ENCODE measurements at regions not wholly inside any gene's neighbourhood (a gene's known extent, or its start where the extent isn't known, plus 50 kb on each side); places are given as distances from the start of the nearest gene placed in this dataset.

DNA sequence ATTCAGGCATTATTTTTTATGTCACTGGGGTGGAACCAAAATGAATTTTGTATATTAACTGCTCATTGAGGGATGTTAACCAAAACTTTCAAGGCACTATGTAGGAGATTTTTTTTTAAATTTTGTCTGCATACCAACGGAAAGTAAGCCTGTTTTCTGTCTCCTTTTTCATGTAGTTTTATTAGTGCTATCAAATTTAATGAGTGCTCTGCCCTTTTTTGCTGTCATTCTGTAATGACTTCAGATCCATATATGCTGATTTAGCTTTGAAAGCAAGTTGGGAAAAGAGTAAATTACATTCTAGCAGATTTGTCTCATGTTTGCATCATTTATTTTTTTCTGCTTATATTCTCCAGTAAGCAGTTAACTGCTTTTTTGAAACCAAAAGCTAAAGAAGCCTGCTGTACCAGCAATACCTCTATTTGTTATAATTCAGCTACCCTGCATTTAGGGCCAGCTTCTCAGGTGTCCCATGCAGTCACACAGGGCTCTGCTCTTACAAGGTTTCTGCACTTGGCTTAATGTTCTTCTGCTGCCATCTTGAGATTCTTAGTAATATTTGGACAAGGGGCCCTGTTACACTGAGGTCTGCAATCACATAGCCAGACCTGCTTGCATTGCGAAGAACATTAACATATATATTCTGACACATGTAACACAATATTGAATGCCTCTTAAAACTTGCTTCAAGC lies 429.0 kb downstream of the UTRN start:
- Histone ChIP-seq H3K36me3 (ENCODE audit: control insufficient read depth in 2 of 2, insufficient read depth in 2 of 2, low read length in 2 of 2) (no peaks in the 10 kb centered on the region), H3K4me1 (ENCODE audit: control insufficient read depth in 2 of 2, insufficient read depth in 2 of 2, low read length in 2 of 2) (peaks cover 0 to 4% of the 10 kb centered on the region in 2 donors), H3K9ac (ENCODE audit: low read depth in 1 of 2, low read length in 2 of 2) (no peak overlapping the region), H3K27me3 (ENCODE audit: control insufficient read depth in 2 of 2, insufficient read depth in 2 of 2, low read length in 2 of 2) (no peaks in the 10 kb centered on the region), H3K4me3 (ENCODE audit: low read length in 2 of 2) (no peak overlapping the region), H3K9me3 (ENCODE audit: control insufficient read depth in 2 of 2, low read length in 2 of 2) (no peaks in the 10 kb centered on the region), H3K27ac (ENCODE audit: low read depth in 2 of 2, low read length in 2 of 2) (no peak overlapping the region)

DNA sequence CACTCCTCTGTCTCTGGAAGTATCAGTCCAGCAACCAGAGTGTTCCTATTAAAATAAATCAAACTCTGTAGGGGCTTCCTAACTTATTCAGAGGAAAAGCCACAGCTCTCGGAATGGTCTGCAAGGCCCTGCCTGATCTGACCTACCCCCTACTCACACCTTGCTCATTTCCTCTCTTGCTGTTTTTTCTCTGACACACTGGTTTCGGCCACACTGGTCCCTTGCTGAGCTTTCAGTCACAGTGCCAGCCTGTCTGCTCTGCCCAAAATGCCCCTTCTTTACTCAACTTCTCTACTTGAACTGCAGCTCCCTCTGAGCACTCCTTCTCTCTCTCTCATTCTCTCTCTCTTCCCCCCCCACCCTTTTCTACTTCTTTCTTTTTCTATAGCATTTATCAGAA lies 430.2 kb downstream of the UTRN start:
- no peak overlapping the region for H3K9ac ChIP-seq (ENCODE audit: low read depth in 1 of 2, low read length in 2 of 2)
- no peak overlapping the region for H3K27ac ChIP-seq (ENCODE audit: low read depth in 2 of 2, low read length in 2 of 2)
- H3K27me3 ChIP-seq (ENCODE audit: control insufficient read depth in 2 of 2, insufficient read depth in 2 of 2, low read length in 2 of 2): no peaks in the 10 kb centered on the region
- no peaks in the 10 kb centered on the region for H3K36me3 ChIP-seq (ENCODE audit: control insufficient read depth in 2 of 2, insufficient read depth in 2 of 2, low read length in 2 of 2)
- no peaks in the 10 kb centered on the region for H3K9me3 ChIP-seq (ENCODE audit: control insufficient read depth in 2 of 2, low read length in 2 of 2)
- no peak overlapping the region for H3K4me3 ChIP-seq (ENCODE audit: low read length in 2 of 2)
- peaks cover 0 to 4% of the 10 kb centered on the region in 2 donors for H3K4me1 ChIP-seq (ENCODE audit: control insufficient read depth in 2 of 2, insufficient read depth in 2 of 2, low read length in 2 of 2)

DNA sequence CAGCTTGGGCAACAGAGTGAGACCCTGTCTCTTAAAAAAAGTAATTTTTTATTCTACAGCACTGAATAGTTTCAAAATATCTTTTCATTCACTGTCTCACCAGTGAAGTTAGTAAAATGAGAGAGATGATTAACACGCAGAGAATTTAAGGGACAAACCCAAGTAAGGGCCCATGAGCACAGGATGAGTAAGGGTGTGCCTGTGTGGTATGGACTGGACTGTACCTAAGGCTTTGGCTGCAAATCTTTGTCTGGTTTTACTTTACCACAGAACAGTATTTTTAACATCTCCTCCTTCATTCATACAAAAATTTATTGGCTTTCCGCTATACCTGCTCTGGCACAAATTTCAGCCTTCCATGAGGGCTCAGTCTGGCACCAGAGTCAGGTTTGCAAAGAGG lies 433.3 kb downstream of the UTRN start:
- Histone ChIP-seq H3K4me3 (ENCODE audit: low read length in 2 of 2) (no peak overlapping the region), H3K9me3 (ENCODE audit: control insufficient read depth in 2 of 2, low read length in 2 of 2) (no peaks in the 10 kb centered on the region), H3K27me3 (ENCODE audit: control insufficient read depth in 2 of 2, insufficient read depth in 2 of 2, low read length in 2 of 2) (no peaks in the 10 kb centered on the region), H3K27ac (ENCODE audit: low read depth in 2 of 2, low read length in 2 of 2) (no peak overlapping the region), H3K4me1 (ENCODE audit: control insufficient read depth in 2 of 2, insufficient read depth in 2 of 2, low read length in 2 of 2) (peaks cover 0 to 4% of the 10 kb centered on the region in 2 donors), H3K36me3 (ENCODE audit: control insufficient read depth in 2 of 2, insufficient read depth in 2 of 2, low read length in 2 of 2) (no peaks in the 10 kb centered on the region), H3K9ac (ENCODE audit: low read depth in 1 of 2, low read length in 2 of 2) (no peak overlapping the region)

DNA sequence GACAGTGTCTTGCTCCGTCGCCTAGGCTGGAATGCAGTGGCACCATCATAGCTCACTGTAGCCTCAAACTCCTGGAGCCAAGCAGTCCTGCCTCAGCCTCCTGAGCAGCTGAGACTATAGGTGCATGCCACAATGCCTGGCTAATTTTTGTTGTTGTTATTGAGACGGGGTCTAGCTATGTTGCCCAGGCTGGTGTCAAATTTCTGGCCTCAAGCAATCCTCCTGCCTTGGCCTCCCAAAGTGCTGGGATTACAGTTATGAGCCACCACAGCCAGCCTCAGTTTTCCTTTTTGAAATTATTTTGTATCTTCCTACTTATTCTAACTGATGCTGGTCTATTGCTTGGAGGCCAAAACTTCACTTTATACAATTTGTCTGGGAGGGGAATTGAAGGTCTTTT lies 436.1 kb downstream of the UTRN start:
- Histone ChIP-seq H3K27me3 (ENCODE audit: control insufficient read depth in 2 of 2, insufficient read depth in 2 of 2, low read length in 2 of 2) (no peaks in the 10 kb centered on the region), H3K36me3 (ENCODE audit: control insufficient read depth in 2 of 2, insufficient read depth in 2 of 2, low read length in 2 of 2) (no peaks in the 10 kb centered on the region), H3K27ac (ENCODE audit: low read depth in 2 of 2, low read length in 2 of 2) (no peak overlapping the region), H3K4me3 (ENCODE audit: low read length in 2 of 2) (no peak overlapping the region), H3K4me1 (ENCODE audit: control insufficient read depth in 2 of 2, insufficient read depth in 2 of 2, low read length in 2 of 2) (no peaks in the 10 kb centered on the region), H3K9me3 (ENCODE audit: control insufficient read depth in 2 of 2, low read length in 2 of 2) (no peaks in the 10 kb centered on the region), H3K9ac (ENCODE audit: low read depth in 1 of 2, low read length in 2 of 2) (no peak overlapping the region)

DNA sequence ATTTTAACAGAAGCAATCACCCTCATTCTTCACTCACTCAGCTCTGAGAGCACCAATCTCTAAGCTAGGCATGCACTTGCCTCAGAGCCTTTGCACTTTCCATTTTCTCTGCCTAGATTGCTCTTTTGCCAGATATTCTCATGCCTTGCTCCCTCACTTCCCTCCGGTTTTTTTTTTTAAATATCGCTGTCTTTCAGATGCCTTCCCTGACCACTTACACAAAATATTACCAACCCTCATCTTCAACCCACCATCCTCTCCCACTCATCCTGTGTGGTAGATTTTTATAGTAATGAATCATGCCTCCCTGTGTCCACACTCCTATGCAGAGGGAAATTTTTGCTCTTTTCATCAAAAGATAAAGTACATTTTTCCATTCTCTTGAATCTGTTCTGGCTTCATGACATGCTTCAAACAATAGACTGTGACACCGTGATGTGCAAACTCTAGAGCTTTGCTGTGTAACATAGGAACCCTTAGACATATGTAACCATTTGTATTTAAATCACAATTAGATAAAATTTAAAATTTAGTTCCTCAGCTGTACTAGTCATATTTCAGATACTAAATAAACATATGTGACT lies 437.1 kb downstream of the UTRN start:
- H3K4me1 ChIP-seq (ENCODE audit: control insufficient read depth in 2 of 2, insufficient read depth in 2 of 2, low read length in 2 of 2): no peaks in the 10 kb centered on the region
- no peaks in the 10 kb centered on the region for H3K27me3 ChIP-seq (ENCODE audit: control insufficient read depth in 2 of 2, insufficient read depth in 2 of 2, low read length in 2 of 2)
- H3K27ac ChIP-seq (ENCODE audit: low read depth in 2 of 2, low read length in 2 of 2): no peak overlapping the region
- H3K9ac ChIP-seq (ENCODE audit: low read depth in 1 of 2, low read length in 2 of 2): no peak overlapping the region
- H3K36me3 ChIP-seq (ENCODE audit: control insufficient read depth in 2 of 2, insufficient read depth in 2 of 2, low read length in 2 of 2): no peaks in the 10 kb centered on the region
- H3K9me3 ChIP-seq (ENCODE audit: control insufficient read depth in 2 of 2, low read length in 2 of 2): no peaks in the 10 kb centered on the region
- H3K4me3 ChIP-seq (ENCODE audit: low read length in 2 of 2): no peak overlapping the region

DNA sequence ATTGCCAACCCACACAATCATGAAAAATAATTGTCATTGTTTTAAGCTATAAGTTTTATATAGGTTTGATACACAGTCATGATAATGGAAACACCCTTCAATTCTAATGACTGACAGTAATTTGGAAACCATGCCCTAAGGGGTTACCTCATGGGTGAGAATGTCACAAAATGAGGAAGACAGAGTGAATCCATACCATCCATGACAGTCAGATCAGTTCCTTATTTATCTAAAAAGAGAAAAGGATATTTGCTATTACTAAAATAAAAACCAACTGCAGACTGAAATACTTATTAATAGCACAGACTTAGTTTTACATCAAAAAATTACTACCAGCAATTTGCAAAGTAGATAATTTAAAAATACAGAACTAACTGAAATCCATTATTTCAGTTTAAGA lies 437.8 kb downstream of the UTRN start:
- Histone ChIP-seq H3K27me3 (ENCODE audit: control insufficient read depth in 2 of 2, insufficient read depth in 2 of 2, low read length in 2 of 2) (no peaks in the 10 kb centered on the region), H3K4me1 (ENCODE audit: control insufficient read depth in 2 of 2, insufficient read depth in 2 of 2, low read length in 2 of 2) (no peaks in the 10 kb centered on the region), H3K27ac (ENCODE audit: low read depth in 2 of 2, low read length in 2 of 2) (no peak overlapping the region), H3K9me3 (ENCODE audit: control insufficient read depth in 2 of 2, low read length in 2 of 2) (no peaks in the 10 kb centered on the region), H3K9ac (ENCODE audit: low read depth in 1 of 2, low read length in 2 of 2) (no peak overlapping the region), H3K36me3 (ENCODE audit: control insufficient read depth in 2 of 2, insufficient read depth in 2 of 2, low read length in 2 of 2) (no peaks in the 10 kb centered on the region), H3K4me3 (ENCODE audit: low read length in 2 of 2) (no peak overlapping the region)

DNA sequence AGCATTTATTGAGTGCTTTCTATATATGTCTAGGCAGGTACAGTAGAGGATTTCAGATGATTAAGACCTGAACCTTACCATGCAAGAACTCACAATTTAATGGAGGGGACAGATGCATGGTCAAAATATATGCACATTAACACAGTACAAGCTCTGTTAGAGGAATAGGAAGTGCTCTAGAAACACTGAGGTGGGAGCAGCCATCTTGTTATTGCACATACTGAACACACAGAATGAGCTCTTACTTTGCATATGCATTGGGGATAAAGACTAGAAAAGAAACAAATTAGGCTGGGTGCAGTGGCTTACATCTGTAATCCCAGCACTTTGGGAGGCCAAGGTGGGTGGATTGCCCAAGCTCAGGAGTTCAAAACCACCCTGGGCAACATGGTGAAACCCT lies 438.3 kb downstream of the UTRN start:
- H3K36me3 ChIP-seq (ENCODE audit: control insufficient read depth in 2 of 2, insufficient read depth in 2 of 2, low read length in 2 of 2): no peaks in the 10 kb centered on the region

DNA sequence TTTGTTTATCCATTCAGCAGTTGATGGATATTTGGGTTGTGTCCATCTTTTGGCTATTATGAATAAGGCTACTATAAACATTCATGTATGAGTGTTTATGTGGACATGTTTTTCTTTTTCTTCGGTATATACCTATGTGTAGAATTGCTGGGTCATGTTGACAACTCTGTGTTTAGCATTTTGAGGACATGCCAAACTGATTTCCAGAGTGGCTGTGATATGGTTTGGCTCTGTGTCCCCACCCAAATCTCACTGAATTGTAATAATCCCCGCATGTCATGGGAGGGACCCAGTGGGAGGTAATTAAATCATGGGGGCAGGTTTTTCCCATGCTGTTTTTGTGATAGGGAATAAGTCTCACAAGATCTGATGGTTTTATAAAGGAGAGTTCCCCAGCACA lies 439.7 kb downstream of the UTRN start:
- Histone ChIP-seq H3K9ac (ENCODE audit: low read depth in 1 of 2, low read length in 2 of 2) (no peak overlapping the region), H3K27ac (ENCODE audit: low read depth in 2 of 2, low read length in 2 of 2) (no peak overlapping the region), H3K27me3 (ENCODE audit: control insufficient read depth in 2 of 2, insufficient read depth in 2 of 2, low read length in 2 of 2) (no peaks in the 10 kb centered on the region), H3K4me3 (ENCODE audit: low read length in 2 of 2) (no peak overlapping the region), H3K36me3 (ENCODE audit: control insufficient read depth in 2 of 2, insufficient read depth in 2 of 2, low read length in 2 of 2) (no peaks in the 10 kb centered on the region), H3K9me3 (ENCODE audit: control insufficient read depth in 2 of 2, low read length in 2 of 2) (no peaks in the 10 kb centered on the region), H3K4me1 (ENCODE audit: control insufficient read depth in 2 of 2, insufficient read depth in 2 of 2, low read length in 2 of 2) (peaks cover 0 to 6% of the 10 kb centered on the region in 2 donors)

More for the DNA sequence above, 438.3 kb downstream of the UTRN start:
- Histone ChIP-seq H3K9ac (ENCODE audit: low read depth in 1 of 2, low read length in 2 of 2) (no peak overlapping the region), H3K27ac (ENCODE audit: low read depth in 2 of 2, low read length in 2 of 2) (no peak overlapping the region), H3K4me1 (ENCODE audit: control insufficient read depth in 2 of 2, insufficient read depth in 2 of 2, low read length in 2 of 2) (no peaks in the 10 kb centered on the region), H3K9me3 (ENCODE audit: control insufficient read depth in 2 of 2, low read length in 2 of 2) (no peaks in the 10 kb centered on the region), H3K27me3 (ENCODE audit: control insufficient read depth in 2 of 2, insufficient read depth in 2 of 2, low read length in 2 of 2) (no peaks in the 10 kb centered on the region), H3K4me3 (ENCODE audit: low read length in 2 of 2) (no peak overlapping the region)

DNA sequence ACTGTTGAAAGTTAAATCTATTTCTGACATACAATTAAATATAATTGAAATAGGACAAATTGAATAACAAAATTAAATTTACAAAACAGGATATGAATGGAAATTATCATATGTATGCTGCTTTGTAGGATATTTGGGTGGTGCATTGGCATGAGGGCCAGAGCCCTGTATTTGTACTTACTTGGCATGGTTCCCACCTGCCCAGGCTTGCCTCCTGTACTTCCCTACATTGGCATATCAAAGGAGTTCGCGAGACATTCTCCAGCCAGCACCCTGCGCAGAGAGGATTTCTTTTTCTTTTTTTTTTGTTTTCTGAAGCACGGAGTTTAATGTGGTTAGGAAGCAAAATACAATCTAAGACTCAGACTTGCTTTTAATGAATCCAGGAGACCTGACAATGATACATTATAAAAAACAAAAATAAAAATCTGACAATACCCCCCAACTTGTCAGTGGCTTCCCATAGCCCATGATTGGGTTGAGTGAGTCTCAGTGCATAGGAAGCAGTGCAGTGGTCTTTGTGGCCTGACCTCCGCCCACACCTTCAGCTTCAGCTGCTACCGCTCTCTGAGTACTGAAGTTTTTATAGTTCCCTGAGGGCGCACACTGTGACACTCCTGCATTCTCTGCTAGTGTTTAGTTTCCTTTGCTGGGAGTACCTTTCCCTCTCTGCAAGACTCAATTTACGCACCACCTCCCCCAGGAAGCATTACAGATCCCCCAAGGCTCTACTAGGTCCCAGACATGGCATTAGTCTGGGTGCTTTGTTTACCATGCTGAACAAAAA lies 440.8 kb downstream of the UTRN start:
- no peak overlapping the region for H3K4me3 ChIP-seq (ENCODE audit: low read length in 2 of 2)
- no peaks in the 10 kb centered on the region for H3K36me3 ChIP-seq (ENCODE audit: control insufficient read depth in 2 of 2, insufficient read depth in 2 of 2, low read length in 2 of 2)
- H3K9ac ChIP-seq (ENCODE audit: low read depth in 1 of 2, low read length in 2 of 2): no peak overlapping the region
- peaks cover 0 to 6% of the 10 kb centered on the region in 2 donors for H3K4me1 ChIP-seq (ENCODE audit: control insufficient read depth in 2 of 2, insufficient read depth in 2 of 2, low read length in 2 of 2)
- H3K9me3 ChIP-seq (ENCODE audit: control insufficient read depth in 2 of 2, low read length in 2 of 2): no peaks in the 10 kb centered on the region
- no peak overlapping the region for H3K27ac ChIP-seq (ENCODE audit: low read depth in 2 of 2, low read length in 2 of 2)
- H3K27me3 ChIP-seq (ENCODE audit: control insufficient read depth in 2 of 2, insufficient read depth in 2 of 2, low read length in 2 of 2): no peaks in the 10 kb centered on the region

DNA sequence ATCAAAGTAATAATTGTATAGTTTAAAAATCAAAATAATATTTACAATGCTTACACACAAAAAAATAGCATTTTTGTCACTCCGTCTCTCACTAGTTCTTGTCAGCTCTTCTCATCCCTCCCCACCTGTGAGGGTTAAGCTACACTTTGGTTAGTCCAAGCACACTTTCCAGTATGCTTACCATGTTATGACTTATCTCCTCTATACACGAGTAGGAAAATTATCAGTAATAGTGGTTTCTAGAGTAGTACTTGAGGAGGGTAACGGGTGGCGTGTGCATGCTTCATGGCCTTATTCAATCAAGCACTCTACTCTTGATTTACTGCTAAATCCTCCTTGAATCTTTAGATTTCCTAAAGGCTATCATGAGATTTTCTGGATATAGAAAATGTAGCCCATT lies 443.7 kb downstream of the UTRN start:
- H3K27ac ChIP-seq (ENCODE audit: low read depth in 2 of 2, low read length in 2 of 2): no peak overlapping the region
- H3K9me3 ChIP-seq (ENCODE audit: control insufficient read depth in 2 of 2, low read length in 2 of 2): no peaks in the 10 kb centered on the region
- no peak overlapping the region for H3K4me3 ChIP-seq (ENCODE audit: low read length in 2 of 2)
- peaks cover 0 to 6% of the 10 kb centered on the region in 2 donors for H3K4me1 ChIP-seq (ENCODE audit: control insufficient read depth in 2 of 2, insufficient read depth in 2 of 2, low read length in 2 of 2)
- H3K9ac ChIP-seq (ENCODE audit: low read depth in 1 of 2, low read length in 2 of 2): no peak overlapping the region
- H3K27me3 ChIP-seq (ENCODE audit: control insufficient read depth in 2 of 2, insufficient read depth in 2 of 2, low read length in 2 of 2): no peaks in the 10 kb centered on the region
- H3K36me3 ChIP-seq (ENCODE audit: control insufficient read depth in 2 of 2, insufficient read depth in 2 of 2, low read length in 2 of 2): peaks cover 8 to 12% of the 10 kb centered on the region in 2 donors

All from mucosa of rectum (tissue), 2 donors.